GM18511 (cell line): ENCODE measurements at regions not wholly inside any gene's neighbourhood (a gene's known extent, or its start where the extent isn't known, plus 50 kb on each side); places are given as distances from the start of the nearest gene placed in this dataset.
"Not testable (repeated sequence)": the region's sequence is repeated elsewhere in the genome, so short reads cannot be mapped to it uniquely, and the experiment has no call there.

Experiments used
- ATAC-seq: cut with Tn5 transposase; IDR thresholded peaks from one replicate; pipeline ENCODE4 v1.9.1; 2021; ENCODE audit warnings: mild to moderate bottlenecking, moderate library complexity; ENCODE audit not compliant: unreplicated experiment

GRCh38 chr10:36574207-36574606 lies 551.2 kb upstream of the ANKRD30A start:
- ATAC-seq = no peak

GRCh38 chr10:36573246-36573645 lies 552.2 kb upstream of the ANKRD30A start:
- ATAC-seq = no peak

- no peak for ATAC-seq
Measured at GRCh38 chr10:36564433-36564832, 561.0 kb upstream of the ANKRD30A start.

GRCh38 chr10:36559412-36560400 lies 565.7 kb upstream of the ANKRD30A start:
- ATAC-seq = no peak

- ATAC-seq = no peak
Measured at GRCh38 chr10:36556468-36556867, 568.9 kb upstream of the ANKRD30A start.

GRCh38 chr10:36555036-36555435 lies 570.4 kb upstream of the ANKRD30A start:
- no peak for ATAC-seq

GRCh38 chr10:36547965-36548364 lies 577.4 kb upstream of the ANKRD30A start:
- no peak for ATAC-seq

GRCh38 chr10:36542493-36542892 lies 582.9 kb upstream of the ANKRD30A start:
- no peak for ATAC-seq

GRCh38 chr10:36540611-36541010 lies 584.8 kb upstream of the ANKRD30A start:
- ATAC-seq = no peak

- no peak for ATAC-seq
Measured at GRCh38 chr10:36538953-36539586, 586.3 kb upstream of the ANKRD30A start.

- peak; percentile 50 for ATAC-seq
Measured at GRCh38 chr10:36534471-36535002, 590.9 kb upstream of the ANKRD30A start.

GRCh38 chr10:36533861-36534260 lies 591.5 kb upstream of the ANKRD30A start:
- no peak for ATAC-seq

- ATAC-seq = no peak
Measured at GRCh38 chr10:36533316-36533715, 592.1 kb upstream of the ANKRD30A start.

- no peak for ATAC-seq
Measured at GRCh38 chr10:36531621-36532020, 593.8 kb upstream of the ANKRD30A start.

- ATAC-seq = no peak
Measured at GRCh38 chr10:36526033-36526432, 599.4 kb upstream of the ANKRD30A start.

- not testable (repeated sequence) for ATAC-seq
Measured at GRCh38 chr10:36524126-36524525, 601.3 kb upstream of the ANKRD30A start.

GRCh38 chr10:36519909-36520308 lies 605.5 kb upstream of the ANKRD30A start:
- ATAC-seq = no peak

- ATAC-seq = no peak
Measured at GRCh38 chr10:36516281-36516680, 609.1 kb upstream of the ANKRD30A start.

GRCh38 chr10:36515319-36515718 lies 610.1 kb upstream of the ANKRD30A start:
- no peak for ATAC-seq

GRCh38 chr10:36507715-36508114 lies 617.7 kb upstream of the ANKRD30A start:
- no peak for ATAC-seq

GRCh38 chr10:36506697-36507496 lies 618.5 kb upstream of the ANKRD30A start:
- ATAC-seq = no peak
